Loucy (cell line): ENCODE measurements at regions not wholly inside any gene's neighbourhood (a gene's known extent, or its start where the extent isn't known, plus 50 kb on each side); places are given as distances from the start of the nearest gene placed in this dataset.

Experiments
- CTCF ChIP-seq: fragments of 200-600 bp; sonication (generic); conservative IDR thresholded peaks from 2 replicates; pipeline ENCODE4 v1.5.1; 2014; ENCODE audit warnings: mild to moderate bottlenecking, antibody characterized with exemption, low read length
- EZH2phosphoT487 ChIP-seq: fragments of 200-600 bp; IDR thresholded peaks from 2 replicates; pipeline ENCODE4 v1.6.1; 2018; ENCODE audit warnings: antibody characterized with exemption, mild to moderate bottlenecking, moderate library complexity, borderline replicate concordance

- TF ChIP-seq CTCF (no peak), EZH2phosphoT487 (no peak)
Measured at GRCh38 chr9:119802133-119802532, 432.9 kb upstream of the BRINP1 start.
